Muscle of back (tissue), 3 donors: ENCODE measurements at regions not wholly inside any gene's neighbourhood (a gene's known extent, or its start where the extent isn't known, plus 50 kb on each side); places are given as distances from the start of the nearest gene placed in this dataset.

Experiments
- DNase-seq, 3 donors: peaks; one replicate each; pipeline versions ENCODE4 v3.0.0 to v3.0.0-alpha.2; 2013

DNA sequence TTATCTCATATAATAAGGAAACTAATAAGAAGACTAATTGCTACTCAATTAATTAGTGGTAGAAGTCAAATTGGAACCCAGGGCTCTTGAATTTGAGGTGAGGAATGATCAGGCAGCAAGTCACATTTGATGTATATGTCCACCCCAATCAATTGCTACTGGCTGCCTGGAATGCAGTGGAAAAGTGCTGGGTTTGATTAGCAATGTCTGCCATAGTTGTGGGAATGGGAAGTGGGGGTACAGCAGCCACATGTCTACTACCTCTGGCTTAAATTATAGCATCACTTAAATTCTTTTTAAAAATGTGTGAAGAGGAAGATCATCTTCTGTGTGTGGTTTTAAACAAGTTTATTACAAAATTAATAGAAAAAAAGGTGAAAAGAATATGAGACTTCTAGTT lies 50.8 kb upstream of the NAV2 start:
- no peak for DNase-seq

DNA sequence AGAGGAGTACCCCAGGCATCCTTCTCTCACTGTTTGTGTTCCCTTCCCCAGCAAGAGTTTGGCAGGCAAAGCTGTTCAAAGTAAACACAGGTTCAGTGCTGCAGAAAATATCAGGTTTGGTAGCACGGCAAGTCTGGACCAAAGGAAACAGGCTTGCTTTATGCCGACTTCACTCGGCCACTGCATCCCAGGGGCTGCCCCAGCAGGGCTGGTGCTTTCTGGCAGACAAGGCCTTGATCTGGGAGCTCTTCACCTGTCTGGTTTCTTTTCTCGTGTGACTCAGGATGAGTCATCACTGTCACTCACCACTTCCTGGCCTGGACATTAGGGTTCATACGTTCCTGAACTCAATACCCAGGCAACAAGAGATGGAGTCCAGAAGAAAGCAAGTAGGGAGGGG lies 52.6 kb upstream of the NAV2 start:
- no peak for DNase-seq

DNA sequence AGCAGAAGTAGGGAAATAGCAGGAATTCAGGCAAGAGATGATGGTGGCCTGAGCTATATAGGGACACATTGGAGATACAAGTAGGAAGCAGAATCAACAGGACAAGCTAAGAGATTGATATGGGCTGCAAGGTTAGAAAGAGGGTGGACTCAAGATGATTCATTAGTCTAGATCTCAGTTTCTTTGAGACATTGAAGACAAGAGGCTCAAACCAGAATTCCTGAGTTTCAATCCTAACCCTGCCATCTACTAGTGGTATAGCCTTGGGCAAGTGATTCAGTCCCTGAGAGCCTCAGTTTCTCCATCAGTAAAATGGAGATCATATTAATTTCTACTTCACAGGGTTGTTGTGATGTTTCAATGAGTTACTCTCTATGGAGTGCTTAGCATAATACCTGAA lies 53.1 kb upstream of the NAV2 start:
- DNase-seq = no peak

- no peak for DNase-seq
Observed at GRCh38 chr11:19658344-19658743, 54.3 kb upstream of the NAV2 start.

GRCh38 chr11:19656140-19656541 lies 56.5 kb upstream of the NAV2 start:
- DNase-seq = no peak

DNA sequence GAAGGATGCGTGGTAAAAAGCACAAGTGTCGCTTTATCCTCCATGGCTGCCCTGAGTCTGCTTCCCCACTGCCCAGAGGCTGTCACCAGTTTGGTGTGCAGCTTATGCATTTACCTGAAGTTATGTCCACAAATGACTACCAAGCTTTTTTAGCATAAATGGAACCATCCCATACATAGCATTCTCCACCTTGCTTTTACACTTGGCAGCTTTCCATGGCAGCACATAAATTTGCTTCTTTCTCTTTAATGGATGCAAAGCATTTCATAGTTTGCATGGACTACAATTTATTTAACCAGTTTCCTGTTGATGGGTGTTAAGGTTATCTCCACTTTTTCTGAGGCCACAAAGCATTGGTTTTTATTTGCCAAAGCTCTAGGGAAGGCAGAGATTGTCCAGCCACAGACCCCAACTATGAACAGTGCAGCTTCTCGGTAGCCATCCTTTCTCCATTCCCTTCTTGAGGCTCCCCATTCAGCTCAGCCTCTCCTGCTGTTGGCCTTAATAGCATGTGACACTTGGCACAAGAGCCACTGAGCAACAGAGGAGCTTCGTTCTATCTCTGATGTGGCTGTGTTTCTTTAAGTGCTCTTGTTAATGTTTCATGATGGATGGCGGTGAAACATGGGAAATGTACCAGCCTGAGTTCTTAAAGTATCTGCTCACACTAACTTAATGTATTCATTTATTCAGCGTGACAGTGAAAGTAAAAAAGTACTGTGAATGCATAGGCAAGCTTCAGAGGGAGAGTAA lies 59.8 kb upstream of the NAV2 start:
- no peak for DNase-seq

DNA sequence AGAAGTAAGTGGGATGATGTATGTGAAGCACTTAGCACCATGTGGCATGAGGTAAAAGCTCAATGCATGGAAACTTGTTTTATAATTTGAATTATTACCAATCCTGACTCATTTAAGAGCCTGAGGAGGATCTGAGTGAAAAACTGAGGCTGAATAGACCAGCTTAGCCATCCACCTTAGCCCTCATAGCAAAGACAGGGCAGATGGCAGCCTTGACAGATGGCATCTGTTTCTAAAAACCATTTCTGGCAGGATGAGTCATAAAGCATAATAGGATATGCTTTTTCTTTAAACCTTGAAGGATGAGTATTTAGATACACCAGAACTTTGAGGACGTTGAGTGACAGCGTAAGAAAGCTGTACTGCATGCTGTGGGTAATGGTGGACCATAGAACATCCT lies 61.0 kb upstream of the NAV2 start:
- no peak for DNase-seq

- DNase-seq = no peak
Observed at GRCh38 chr11:19651028-19651427, 61.6 kb upstream of the NAV2 start.

DNA sequence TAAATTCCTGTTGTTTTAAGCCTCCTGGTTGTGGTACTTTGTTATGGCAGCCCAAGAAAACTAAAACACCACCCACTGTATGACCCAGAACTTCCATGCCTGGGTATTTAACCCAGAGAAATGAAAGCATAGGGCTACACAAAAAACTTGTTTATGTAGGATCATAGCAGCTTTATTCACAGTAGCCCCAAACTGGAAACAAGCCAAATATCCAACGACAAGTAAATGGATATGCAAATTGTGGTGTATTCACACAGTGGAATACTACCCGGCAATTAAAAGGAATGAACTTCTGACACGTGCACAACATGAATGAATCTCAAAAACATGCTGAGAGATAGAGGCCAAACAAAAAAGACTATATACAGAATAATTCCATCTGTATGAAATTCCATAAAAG lies 62.2 kb upstream of the NAV2 start:
- no peak for DNase-seq

DNA sequence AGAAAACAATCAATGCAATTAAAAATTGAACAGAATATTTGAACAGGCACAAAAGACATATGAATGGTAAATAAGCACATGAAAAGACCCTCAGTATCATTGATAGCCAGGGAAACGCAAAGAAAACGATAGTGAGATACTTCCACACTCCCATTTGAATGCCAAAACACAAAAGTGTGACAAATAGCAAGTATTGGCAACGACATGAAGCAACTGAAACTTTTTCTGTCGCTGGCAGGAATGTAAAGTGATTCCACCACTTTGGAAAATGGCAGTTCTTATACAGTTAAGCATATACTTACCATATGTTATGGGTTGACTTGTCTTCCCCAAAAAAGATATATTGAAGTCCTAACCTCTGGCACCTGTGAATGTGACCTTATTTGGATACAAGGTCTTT lies 62.9 kb upstream of the NAV2 start:
- DNase-seq = no peak

DNA sequence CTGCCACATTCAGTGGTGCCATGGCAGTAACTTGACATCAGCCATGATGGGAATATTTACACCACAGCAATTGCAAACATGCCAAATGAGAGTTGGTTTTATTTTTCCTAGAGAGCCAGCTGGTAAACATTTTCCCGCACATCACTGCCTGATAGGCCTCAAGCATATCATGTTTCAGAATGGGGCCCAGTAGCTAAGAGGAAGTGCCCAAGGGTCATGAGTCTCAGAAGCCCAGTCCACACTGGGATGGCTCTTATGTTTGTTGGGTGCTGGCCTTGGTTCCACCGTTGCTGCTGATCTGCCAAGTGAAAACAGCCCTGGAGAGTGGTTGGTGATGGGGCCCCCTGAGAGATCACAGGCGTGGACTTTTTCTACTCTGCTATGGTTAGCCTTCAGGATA lies 64.3 kb upstream of the NAV2 start:
- DNase-seq = no peak

GRCh38 chr11:19647816-19648215 lies 64.8 kb upstream of the NAV2 start:
- no peak for DNase-seq

DNA sequence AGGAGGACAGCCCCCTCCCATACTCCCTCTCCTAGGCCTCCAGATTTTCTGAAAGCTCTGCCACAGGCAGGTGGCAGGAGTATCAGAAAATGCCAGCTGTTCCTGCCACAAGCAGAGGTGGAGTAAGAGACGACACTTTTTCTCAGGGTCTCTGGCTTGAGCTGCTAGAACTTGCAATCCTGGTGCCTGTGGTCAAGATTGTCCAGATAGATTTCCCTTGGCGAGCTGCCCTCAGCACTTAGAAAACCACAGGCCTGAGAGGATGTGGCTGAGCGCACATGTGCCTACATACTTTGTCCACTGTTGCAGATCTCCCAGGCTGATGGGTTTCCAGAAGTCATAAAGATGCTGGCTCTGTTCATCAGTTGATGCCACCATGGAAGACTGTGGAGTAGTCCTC lies 65.7 kb upstream of the NAV2 start:
- DNase-seq = peak in 1 of 3 donors; percentile 39

DNA sequence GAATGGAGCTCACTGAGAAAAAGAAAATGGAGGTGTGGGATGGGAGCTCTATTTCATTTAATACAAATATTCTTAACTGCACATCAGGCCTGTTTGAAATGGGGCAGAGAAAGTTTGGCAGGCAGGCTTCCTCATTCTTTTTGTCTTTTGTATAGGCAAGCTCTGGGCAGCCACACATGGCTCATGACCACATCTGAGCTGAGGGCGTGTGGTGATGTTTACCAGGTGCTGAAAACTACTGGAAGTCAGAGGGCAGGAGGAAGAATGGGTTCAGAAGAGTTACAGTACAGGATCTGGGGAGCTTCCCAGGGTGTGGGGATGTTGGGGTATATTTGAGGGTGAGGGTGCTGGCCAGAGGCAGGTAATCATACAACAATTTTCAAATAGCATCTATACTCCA lies 66.3 kb upstream of the NAV2 start:
- DNase-seq = no peak

DNA sequence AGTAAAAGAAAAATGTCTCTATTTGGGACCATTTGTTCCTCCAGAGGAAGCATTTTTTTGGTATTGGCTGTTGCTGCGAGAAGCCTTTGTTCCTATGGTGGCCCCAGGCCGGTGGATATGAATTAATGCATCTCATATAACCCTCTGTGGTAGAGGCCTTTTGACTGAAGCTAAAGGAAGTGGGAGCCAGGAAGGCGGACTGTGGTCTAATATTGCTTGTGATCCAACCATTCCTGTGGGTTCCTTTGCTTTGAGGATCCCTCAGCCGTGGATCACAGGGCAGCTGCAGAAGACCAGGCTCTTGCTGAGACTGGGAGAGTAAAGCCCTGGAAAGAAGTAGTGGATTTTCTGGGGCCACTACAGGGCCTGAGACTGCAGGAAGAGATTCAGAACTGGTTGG lies 68.3 kb upstream of the NAV2 start:
- no peak for DNase-seq

GRCh38 chr11:19642185-19643158 lies 70.2 kb upstream of the NAV2 start:
- DNase-seq = no peak

GRCh38 chr11:19639603-19640105 lies 73.0 kb upstream of the NAV2 start:
- no peak for DNase-seq

DNA sequence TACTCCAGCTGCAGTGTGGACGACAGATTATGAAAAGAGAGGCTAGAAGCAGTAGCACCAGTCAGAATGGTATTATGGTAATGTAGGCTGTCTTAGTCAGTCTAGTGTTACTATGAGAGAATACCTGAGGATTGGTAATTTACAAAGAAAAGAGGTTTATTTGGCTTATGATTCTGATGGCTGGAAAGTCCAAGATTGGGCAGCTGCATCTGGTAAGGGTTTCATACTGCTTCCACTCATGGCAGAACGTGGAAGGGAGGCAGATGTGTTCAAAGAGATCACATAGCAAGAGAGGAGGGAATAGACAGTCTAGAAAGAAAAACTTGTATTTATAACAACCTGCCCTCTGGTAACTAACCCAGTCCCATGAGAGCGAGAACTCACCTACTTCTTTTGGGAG lies 77.3 kb upstream of the NAV2 start:
- no peak for DNase-seq

GRCh38 chr11:19633276-19633675 lies 79.4 kb upstream of the NAV2 start:
- no peak for DNase-seq

DNA sequence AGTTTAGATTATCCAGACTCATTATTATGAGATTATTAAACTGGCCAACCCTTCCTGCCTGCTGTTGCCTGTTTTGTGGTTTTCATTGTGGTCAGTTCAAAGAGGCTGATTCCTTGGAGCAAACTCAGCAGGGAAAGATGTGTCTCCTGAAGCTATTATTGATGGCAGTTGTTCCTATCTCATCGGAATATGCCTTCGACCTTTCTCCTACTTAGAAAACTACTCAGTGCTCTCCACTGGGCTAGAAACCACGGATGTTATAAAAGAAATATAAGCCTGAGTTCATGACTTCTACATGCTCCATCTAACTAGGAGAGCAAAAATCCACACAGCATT lies 80.2 kb upstream of the NAV2 start:
- DNase-seq = no peak

GRCh38 chr11:19631712-19632498 lies 80.7 kb upstream of the NAV2 start:
- no peak for DNase-seq

GRCh38 chr11:19628018-19628417 lies 84.6 kb upstream of the NAV2 start:
- DNase-seq = no peak
